Nucleus accumbens (tissue), 56 donors: ENCODE measurements at regions not wholly inside any gene's neighbourhood (a gene's known extent, or its start where the extent isn't known, plus 50 kb on each side); places are given as distances from the start of the nearest gene placed in this dataset.

Experiments used
- DNase-seq, 56 donors: peaks; one replicate each; lab custom pipeline; 2025; lab: John Stamatoyannopoulos, UW

GRCh38 chr3:34008836-34009809 is 210.7 kb downstream of the PDCD6IP start:
- no peak for DNase-seq

- no peak for DNase-seq
Measured at GRCh38 chr3:34011171-34012101, 213.0 kb downstream of the PDCD6IP start.

- no peak for DNase-seq
Measured at GRCh38 chr3:34012102-34012461, 213.7 kb downstream of the PDCD6IP start.

- DNase-seq: no peak
Measured at GRCh38 chr3:34013818-34014570, 215.6 kb downstream of the PDCD6IP start.

- DNase-seq: no peak
Measured at GRCh38 chr3:34015204-34016142, 217.0 kb downstream of the PDCD6IP start.

- no peak for DNase-seq
Measured at GRCh38 chr3:34016925-34017587, 218.6 kb downstream of the PDCD6IP start.

- DNase-seq: no peak
Measured at GRCh38 chr3:34017757-34018156, 219.3 kb downstream of the PDCD6IP start.

GRCh38 chr3:34019158-34019557 is 220.7 kb downstream of the PDCD6IP start:
- no peak for DNase-seq

- DNase-seq: no peak
Measured at GRCh38 chr3:34020170-34020569, 221.7 kb downstream of the PDCD6IP start.

- DNase-seq: peak in 10 of 56 donors; percentile 2 to 42 (median 6)
Measured at GRCh38 chr3:34020726-34021680, 222.6 kb downstream of the PDCD6IP start.

GRCh38 chr3:34022147-34022546 is 223.7 kb downstream of the PDCD6IP start:
- DNase-seq: no peak

GRCh38 chr3:34024447-34025240 is 226.2 kb downstream of the PDCD6IP start:
- DNase-seq: no peak

GRCh38 chr3:34033839-34034238 is 235.4 kb downstream of the PDCD6IP start:
- no peak for DNase-seq

GRCh38 chr3:34034840-34035239 is 236.4 kb downstream of the PDCD6IP start:
- DNase-seq: no peak

GRCh38 chr3:34035775-34036174 is 237.3 kb downstream of the PDCD6IP start:
- DNase-seq: no peak

- DNase-seq: no peak
Measured at GRCh38 chr3:34037260-34037659, 238.8 kb downstream of the PDCD6IP start.

- DNase-seq: no peak
Measured at GRCh38 chr3:34038131-34038530, 239.7 kb downstream of the PDCD6IP start.
